RWPE2 (cell line): ENCODE measurements at regions not wholly inside any gene's neighbourhood (a gene's known extent, or its start where the extent isn't known, plus 50 kb on each side); places are given as distances from the start of the nearest gene placed in this dataset.

Experiments
- ATAC-seq: fragments of 200-7000 bp; cut with Tn5 transposase; 3 replicates; pipeline ENCODE4 v1.9.1; 2021; ENCODE audit warnings: low read depth
- DNase-seq: peaks from one replicate; pipeline ENCODE4 v3.0.0-alpha.2; 2020; ENCODE audit warnings: low spot score
- H3K27ac ChIP-seq: fragments of 450-650 bp; 2 replicates; pipeline ENCODE4 v1.5.1; 2017; ENCODE audit warnings: mild to moderate bottlenecking; ENCODE audit not compliant: poor library complexity, severe bottlenecking
- H3K27me3 ChIP-seq: fragments of 250-450 bp; sonication (Bioruptor Pico); 2 replicates; pipeline ENCODE4 v1.5.1; 2021; ENCODE audit warnings: mild to moderate bottlenecking, moderate library complexity; ENCODE audit not compliant: insufficient read depth, poor library complexity, severe bottlenecking
- H3K36me3 ChIP-seq: fragments of 250-450 bp; sonication (Bioruptor Pico); 2 replicates; pipeline ENCODE4 v1.5.1; 2020; ENCODE audit warnings: low read depth, mild to moderate bottlenecking, moderate library complexity
- H3K4me1 ChIP-seq: fragments of 250-450 bp; sonication (Bioruptor Pico); 2 replicates; pipeline ENCODE4 v1.5.1; 2021; ENCODE audit warnings: mild to moderate bottlenecking, moderate library complexity; ENCODE audit not compliant: insufficient read depth, poor library complexity, severe bottlenecking
- H3K4me3 ChIP-seq: fragments of 250-450 bp; sonication (Bioruptor Pico); 2 replicates; pipeline ENCODE4 v1.5.1; 2021; ENCODE audit warnings: mild to moderate bottlenecking, moderate library complexity; ENCODE audit not compliant: severe bottlenecking
- H3K9me3 ChIP-seq: fragments of 250-450 bp; sonication (Bioruptor Pico); 2 replicates; pipeline ENCODE4 v1.5.1; 2021; ENCODE audit warnings: mild to moderate bottlenecking, moderate library complexity; ENCODE audit not compliant: severe bottlenecking
- TF ChIP-seq, protein P1 (sequence below): fragments of 450-650 bp; IDR thresholded peaks from one replicate; pipeline ENCODE4 v1.5.1; 2017; ENCODE audit warnings: mild to moderate bottlenecking, moderate library complexity; ENCODE audit not compliant: poor library complexity, severe bottlenecking

DNA sequence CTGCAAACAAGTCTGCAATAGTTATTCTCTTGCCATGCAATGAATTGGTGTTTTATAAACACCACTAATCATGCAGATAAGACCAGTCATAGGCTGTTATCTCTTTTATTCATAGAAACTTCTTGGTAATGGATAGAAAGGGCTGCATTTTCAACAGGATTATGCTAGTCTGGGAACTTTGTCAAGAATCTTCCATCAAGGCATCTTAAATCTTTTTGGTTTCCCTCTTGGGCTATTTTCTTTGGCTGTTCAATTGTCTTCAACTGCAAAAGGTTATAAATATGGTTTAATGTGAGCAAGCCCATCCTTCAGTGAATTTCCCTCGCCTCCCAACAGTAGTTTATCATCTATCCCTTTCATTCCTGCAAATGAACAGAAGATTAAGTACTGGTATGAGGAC lies 59.0 kb upstream of the MINAR1 start:
- TF ChIP-seq, protein P1, sequence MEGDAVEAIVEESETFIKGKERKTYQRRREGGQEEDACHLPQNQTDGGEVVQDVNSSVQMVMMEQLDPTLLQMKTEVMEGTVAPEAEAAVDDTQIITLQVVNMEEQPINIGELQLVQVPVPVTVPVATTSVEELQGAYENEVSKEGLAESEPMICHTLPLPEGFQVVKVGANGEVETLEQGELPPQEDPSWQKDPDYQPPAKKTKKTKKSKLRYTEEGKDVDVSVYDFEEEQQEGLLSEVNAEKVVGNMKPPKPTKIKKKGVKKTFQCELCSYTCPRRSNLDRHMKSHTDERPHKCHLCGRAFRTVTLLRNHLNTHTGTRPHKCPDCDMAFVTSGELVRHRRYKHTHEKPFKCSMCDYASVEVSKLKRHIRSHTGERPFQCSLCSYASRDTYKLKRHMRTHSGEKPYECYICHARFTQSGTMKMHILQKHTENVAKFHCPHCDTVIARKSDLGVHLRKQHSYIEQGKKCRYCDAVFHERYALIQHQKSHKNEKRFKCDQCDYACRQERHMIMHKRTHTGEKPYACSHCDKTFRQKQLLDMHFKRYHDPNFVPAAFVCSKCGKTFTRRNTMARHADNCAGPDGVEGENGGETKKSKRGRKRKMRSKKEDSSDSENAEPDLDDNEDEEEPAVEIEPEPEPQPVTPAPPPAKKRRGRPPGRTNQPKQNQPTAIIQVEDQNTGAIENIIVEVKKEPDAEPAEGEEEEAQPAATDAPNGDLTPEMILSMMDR = no peak
- H3K4me1 ChIP-seq = no peaks in the 10 kb centered on the region
- no peak overlapping the region for H3K4me3 ChIP-seq
- no peaks in the 10 kb centered on the region for H3K27me3 ChIP-seq
- no peak for ATAC-seq
- no peak overlapping the region for H3K27ac ChIP-seq
- H3K36me3 ChIP-seq = no peaks in the 10 kb centered on the region
- DNase-seq = no peak
- H3K9me3 ChIP-seq = no peaks in the 10 kb centered on the region

- DNase-seq (no peak), ATAC-seq (no peak)
- TF ChIP-seq, protein P1 = no peak
- no peak overlapping the region for H3K27ac ChIP-seq
- no peak overlapping the region for H3K4me3 ChIP-seq
- H3K4me1 ChIP-seq = no peaks in the 10 kb centered on the region
- H3K9me3 ChIP-seq = no peaks in the 10 kb centered on the region
- no peaks in the 10 kb centered on the region for H3K36me3 ChIP-seq
- H3K27me3 ChIP-seq = no peaks in the 10 kb centered on the region
Observed at GRCh38 chr15:79373728-79374127, 58.4 kb upstream of the MINAR1 start.

GRCh38 chr15:79376383-79376782 lies 55.8 kb upstream of the MINAR1 start:
- no peak overlapping the region for H3K4me3 ChIP-seq
- H3K27me3 ChIP-seq = no peaks in the 10 kb centered on the region
- DNase-seq = no peak
- no peaks in the 10 kb centered on the region for H3K9me3 ChIP-seq
- H3K36me3 ChIP-seq = no peaks in the 10 kb centered on the region
- H3K27ac ChIP-seq = no peak overlapping the region
- TF ChIP-seq, protein P1 = no peak
- no peak for ATAC-seq
- H3K4me1 ChIP-seq = no peaks in the 10 kb centered on the region

- no peak for ATAC-seq
- TF ChIP-seq, protein P1 = no peak
- Histone ChIP-seq H3K27ac (no peak overlapping the region), H3K4me1 (no peaks in the 10 kb centered on the region), H3K36me3 (no peaks in the 10 kb centered on the region), H3K9me3 (no peaks in the 10 kb centered on the region), H3K27me3 (no peaks in the 10 kb centered on the region), H3K4me3 (no peak overlapping the region)
- DNase-seq = no peak
Observed at GRCh38 chr15:79378394-79379109, 53.6 kb upstream of the MINAR1 start.

- H3K27me3 ChIP-seq = no peaks in the 10 kb centered on the region
- no peak overlapping the region for H3K27ac ChIP-seq
- H3K36me3 ChIP-seq = no peaks in the 10 kb centered on the region
- H3K9me3 ChIP-seq = no peaks in the 10 kb centered on the region
- ATAC-seq (peak; percentile 96), DNase-seq (no peak)
- H3K4me3 ChIP-seq = no peak overlapping the region
- H3K4me1 ChIP-seq = no peaks in the 10 kb centered on the region
- TF ChIP-seq, protein P1 = peak; percentile 99
Observed at GRCh38 chr15:79380755-79381497, 51.2 kb upstream of the MINAR1 start.
